Astrocyte (in vitro differentiated cells and primary cell): ENCODE measurements at regions not wholly inside any gene's neighbourhood (a gene's known extent, or its start where the extent isn't known, plus 50 kb on each side); places are given as distances from the start of the nearest gene placed in this dataset.

Source experiments
- DNase-seq: peaks from one replicate; pipeline ENCODE4 v3.0.0-alpha.2; 2010; ENCODE audit warnings: low read depth
- FAIRE-seq: peaks from 2 replicates; lab custom pipeline; 2011; peaks lifted over from hg19 to GRCh38; lab: Jason Lieb, UNC
- H2AFZ ChIP-seq: 2 replicates; pipeline ENCODE4 v1.6.0; 2012; ENCODE audit warnings: low read depth, low read length, inconsistent platforms
- H3K27ac ChIP-seq: 2 replicates; pipeline ENCODE4 v1.5.1; 2011; ENCODE audit warnings: low read depth, low read length, inconsistent platforms
- H3K27me3 ChIP-seq: 2 replicates; pipeline ENCODE4 v1.6.0; 2011; ENCODE audit warnings: low read length, inconsistent platforms; ENCODE audit not compliant: insufficient read depth
- H3K36me3 ChIP-seq: 2 replicates; pipeline ENCODE4 v1.5.1; 2011; ENCODE audit warnings: low read length, inconsistent platforms; ENCODE audit not compliant: insufficient read depth
- H3K4me1 ChIP-seq: 2 replicates; pipeline ENCODE4 v1.5.1; 2011; ENCODE audit warnings: low read length, inconsistent platforms; ENCODE audit not compliant: insufficient read depth
- H3K4me2 ChIP-seq: 2 replicates; pipeline ENCODE4 v1.6.0; 2012; ENCODE audit warnings: low read length, inconsistent platforms
- H3K4me3 ChIP-seq: 2 replicates; pipeline ENCODE4 v1.5.1; 2011; ENCODE audit warnings: low read depth, mild to moderate bottlenecking, low read length, inconsistent platforms; ENCODE audit not compliant: insufficient read depth
- H3K79me2 ChIP-seq: 2 replicates; pipeline ENCODE4 v1.6.0; 2012; ENCODE audit warnings: mild to moderate bottlenecking, low read length, inconsistent platforms; ENCODE audit not compliant: insufficient read depth
- H3K9ac ChIP-seq: 2 replicates; pipeline ENCODE4 v1.6.0; 2012; ENCODE audit warnings: mild to moderate bottlenecking, low read length, inconsistent platforms
- H3K9me3 ChIP-seq: 2 replicates; pipeline ENCODE4 v1.5.1; 2012; ENCODE audit warnings: low read depth, mild to moderate bottlenecking, low read length, inconsistent platforms; ENCODE audit not compliant: insufficient read depth
- H4K20me1 ChIP-seq: 2 replicates; pipeline ENCODE4 v1.6.0; 2012; ENCODE audit warnings: low read length, inconsistent platforms; ENCODE audit not compliant: insufficient read depth
- H3K27ac Mint-ChIP-seq: one replicate; pipeline ENCODE4 v1.8.0; 2021; ENCODE audit warnings: mild to moderate bottlenecking, mixed read lengths; ENCODE audit not compliant: unreplicated experiment
- H3K27me3 Mint-ChIP-seq: one replicate; pipeline ENCODE4 v1.8.0; 2021; ENCODE audit warnings: low read depth, mixed read lengths; ENCODE audit not compliant: unreplicated experiment
- H3K36me3 Mint-ChIP-seq: one replicate; pipeline ENCODE4 v1.8.0; 2021; ENCODE audit warnings: low read depth, mixed read lengths; ENCODE audit not compliant: unreplicated experiment
- H3K4me1 Mint-ChIP-seq: one replicate; pipeline ENCODE4 v1.8.0; 2021; ENCODE audit warnings: low read depth, mixed read lengths; ENCODE audit not compliant: unreplicated experiment
- H3K4me3 Mint-ChIP-seq: one replicate; pipeline ENCODE4 v1.8.0; 2021; ENCODE audit warnings: mild to moderate bottlenecking, moderate library complexity, mixed read lengths; ENCODE audit not compliant: unreplicated experiment
- H3K9me3 Mint-ChIP-seq: one replicate; pipeline ENCODE4 v1.8.0; 2021; ENCODE audit warnings: mild to moderate bottlenecking, mixed read lengths; ENCODE audit not compliant: unreplicated experiment
- CTCF ChIP-seq: IDR thresholded peaks from 2 replicates; pipeline ENCODE4 v1.5.1; 2011; ENCODE audit warnings: low read depth, mild to moderate bottlenecking, inconsistent platforms, low read length, moderate library complexity; ENCODE audit not compliant: insufficient read depth
- EZH2 ChIP-seq: IDR thresholded peaks from 2 replicates; pipeline ENCODE4 v1.6.1; 2012; ENCODE audit warnings: mild to moderate bottlenecking, low read length, inconsistent platforms; ENCODE audit not compliant: insufficient read depth

GRCh38 chr2:129006901-129007300 lies 688.2 kb upstream of the HS6ST1 start:
- Histone ChIP-seq H3K27ac (no peak overlapping the region), H3K79me2 (no peaks in the 10 kb centered on the region), H3K4me2 (no peak overlapping the region), H3K4me1 (no peaks in the 10 kb centered on the region), H3K4me3 (no peak overlapping the region), H2AFZ (no peak overlapping the region), H3K36me3 (no peaks in the 10 kb centered on the region), H3K9ac (no peak overlapping the region), H4K20me1 (no peaks in the 10 kb centered on the region), H3K27me3 (no peaks in the 10 kb centered on the region), H3K9me3 (no peaks in the 10 kb centered on the region)
- Mint-ChIP-seq H3K9me3 (peaks cover 11% of the 10 kb centered on the region), H3K27me3 (peaks cover 31% of the 10 kb centered on the region), H3K36me3 (no peaks in the 10 kb centered on the region), H3K4me3 (no peak overlapping the region), H3K4me1 (peaks cover 12% of the 10 kb centered on the region), H3K27ac (no peak overlapping the region)
- TF ChIP-seq CTCF, result no peak
- TF ChIP-seq EZH2, result no peak
- FAIRE-seq (no peak), DNase-seq (no peak)

- H3K4me1 ChIP-seq, result no peaks in the 10 kb centered on the region
- DNase-seq (no peak), FAIRE-seq (no peak)
- TF ChIP-seq EZH2 (no peak), CTCF (no peak)
- H3K4me1 Mint-ChIP-seq, result peaks cover 12% of the 10 kb centered on the region
- H3K79me2 ChIP-seq, result no peaks in the 10 kb centered on the region
- H3K4me3 ChIP-seq, result no peak overlapping the region
- no peak overlapping the region for H2AFZ ChIP-seq
- H3K36me3 ChIP-seq, result no peaks in the 10 kb centered on the region
- no peaks in the 10 kb centered on the region for H3K9me3 ChIP-seq
- H3K27ac ChIP-seq, result no peak overlapping the region
- H4K20me1 ChIP-seq, result no peaks in the 10 kb centered on the region
- H3K27me3 Mint-ChIP-seq, result peaks cover 36% of the 10 kb centered on the region
- no peak overlapping the region for H3K4me2 ChIP-seq
- peak overlapping the region; percentile 71 for H3K27ac Mint-ChIP-seq
- no peaks in the 10 kb centered on the region for H3K36me3 Mint-ChIP-seq
- H3K27me3 ChIP-seq, result no peaks in the 10 kb centered on the region
- peaks cover 10% of the 10 kb centered on the region for H3K9me3 Mint-ChIP-seq
- H3K9ac ChIP-seq, result no peak overlapping the region
- no peak overlapping the region for H3K4me3 Mint-ChIP-seq
Measured at GRCh38 chr2:129008055-129008880, 689.6 kb upstream of the HS6ST1 start.

GRCh38 chr2:129008881-129009554 lies 690.4 kb upstream of the HS6ST1 start:
- H3K27me3 Mint-ChIP-seq, result peaks cover 36% of the 10 kb centered on the region

More at GRCh38 chr2:129008881-129009554, 690.4 kb upstream of the HS6ST1 start:
- DNase-seq (no peak), FAIRE-seq (no peak)
- H3K9me3 Mint-ChIP-seq, result peaks cover 10% of the 10 kb centered on the region
- Histone ChIP-seq H2AFZ (no peak overlapping the region), H3K9ac (no peak overlapping the region), H3K27ac (no peak overlapping the region), H3K36me3 (no peaks in the 10 kb centered on the region), H3K4me1 (no peaks in the 10 kb centered on the region), H3K4me3 (no peak overlapping the region), H3K27me3 (no peaks in the 10 kb centered on the region), H3K9me3 (no peaks in the 10 kb centered on the region), H3K79me2 (no peaks in the 10 kb centered on the region), H4K20me1 (no peaks in the 10 kb centered on the region), H3K4me2 (no peak overlapping the region)
- no peak overlapping the region for H3K27ac Mint-ChIP-seq
- TF ChIP-seq EZH2 (no peak), CTCF (no peak)
- H3K4me3 Mint-ChIP-seq, result no peak overlapping the region
- peaks cover 12% of the 10 kb centered on the region for H3K4me1 Mint-ChIP-seq
- H3K36me3 Mint-ChIP-seq, result no peaks in the 10 kb centered on the region
